D721Med (cell line): ENCODE measurements at regions not wholly inside any gene's neighbourhood (a gene's known extent, or its start where the extent isn't known, plus 50 kb on each side); places are given as distances from the start of the nearest gene placed in this dataset.

Experiments used
- DNase-seq: peaks from one replicate; pipeline ENCODE4 v3.0.0; 2011; ENCODE audit warnings: low spot score; ENCODE audit not compliant: insufficient read length
- FAIRE-seq: peaks from 2 replicates; lab custom pipeline; 2011; peaks lifted over from hg19 to GRCh38; lab: Jason Lieb, UNC
- CTCF ChIP-seq: IDR thresholded peaks from 2 replicates; pipeline ENCODE4 v1.5.1; 2012; ENCODE audit warnings: mild to moderate bottlenecking, control low read depth; ENCODE audit not compliant: insufficient read depth; ENCODE audit errors: missing control alignments

GRCh38 chr4:161183729-161184128 lies 980.1 kb downstream of the FSTL5 start:
- no peak for FAIRE-seq
- TF ChIP-seq CTCF: no peak
- no peak for DNase-seq

- TF ChIP-seq CTCF: no peak
- no peak for DNase-seq
- FAIRE-seq: no peak
Measured at GRCh38 chr4:161182913-161183312, 980.9 kb downstream of the FSTL5 start.

- DNase-seq (no peak), FAIRE-seq (peak; percentile 73)
- no peak for TF ChIP-seq CTCF
Measured at GRCh38 chr4:161178310-161178709, 985.5 kb downstream of the FSTL5 start.

GRCh38 chr4:161172396-161173026 lies 991.3 kb downstream of the FSTL5 start:
- DNase-seq (no peak), FAIRE-seq (no peak)
- no peak for TF ChIP-seq CTCF

GRCh38 chr4:161167539-161167938 lies 996.3 kb downstream of the FSTL5 start:
- FAIRE-seq: no peak
- no peak for TF ChIP-seq CTCF
- DNase-seq: no peak

GRCh38 chr4:161160718-161161117 lies 1003.1 kb downstream of the FSTL5 start:
- FAIRE-seq: peak; percentile 41
- no peak for TF ChIP-seq CTCF
- DNase-seq: no peak

GRCh38 chr4:161148051-161148450 lies 1015.7 kb downstream of the FSTL5 start:
- FAIRE-seq: no peak

More at GRCh38 chr4:161148051-161148450, 1015.7 kb downstream of the FSTL5 start:
- TF ChIP-seq CTCF: no peak
- DNase-seq: no peak
